ENCODE measurements at regions not wholly inside any gene's neighbourhood (a gene's known extent, or its start where the extent isn't known, plus 50 kb on each side); places are given as distances from the start of the nearest gene placed in this dataset.

DNA sequence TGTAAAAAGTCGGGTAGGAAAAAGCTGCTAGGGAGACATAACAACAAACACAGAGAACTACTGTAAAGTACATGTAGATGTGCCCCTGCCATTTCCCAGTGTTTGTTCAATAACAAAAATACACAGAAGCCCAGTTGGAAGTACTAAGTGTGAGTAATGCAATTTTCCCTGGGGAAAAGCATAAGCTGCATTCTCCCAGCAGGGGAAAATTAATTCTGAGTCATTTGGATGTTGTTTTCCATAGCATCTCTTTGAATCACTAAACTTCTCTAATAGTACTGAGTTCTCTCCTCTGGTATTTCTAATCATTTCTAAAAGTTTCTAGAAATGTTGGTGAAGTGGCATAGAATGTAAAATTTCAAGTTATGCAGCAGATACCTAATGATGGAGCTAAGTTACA lies 1114.9 kb downstream of the C4orf33 start:
- Histone ChIP-seq H3K79me2 (ENCODE audit: control insufficient read depth, insufficient read depth, low read length) (no peaks in the 10 kb centered on the region), H3K36me3 (ENCODE audit: control insufficient read depth, insufficient read depth, low read length) (no peaks in the 10 kb centered on the region), H3K9me3 (ENCODE audit: control insufficient read depth, insufficient read depth, low read depth, low read length) (no peaks in the 10 kb centered on the region), H3K4me1 (ENCODE audit: control insufficient read depth, extremely low read depth, insufficient read depth, low read length) (no peaks in the 10 kb centered on the region), H2AFZ (ENCODE audit: low read length) (no peak overlapping the region), H4K20me1 (ENCODE audit: control insufficient read depth, extremely low read depth, insufficient read depth, low read length) (no peaks in the 10 kb centered on the region), H3K27me3 (ENCODE audit: control insufficient read depth, insufficient read depth, low read length) (no peaks in the 10 kb centered on the region), H3K4me3 (replicated peaks in 1 of 4; ENCODE audit: control extremely low read depth in 1 of 4, insufficient read depth in 1 of 4, low read depth in 3 of 4, low read length in 4 of 4) (no peak overlapping the region), H3K27ac (ENCODE audit: insufficient read depth, low read length) (no peak overlapping the region), H3K9ac (ENCODE audit: insufficient read depth, low read length) (no peak overlapping the region), H3K4me2 (ENCODE audit: extremely low read depth, insufficient read depth, low read length) (no peak overlapping the region)
- TF ChIP-seq, protein P1, sequence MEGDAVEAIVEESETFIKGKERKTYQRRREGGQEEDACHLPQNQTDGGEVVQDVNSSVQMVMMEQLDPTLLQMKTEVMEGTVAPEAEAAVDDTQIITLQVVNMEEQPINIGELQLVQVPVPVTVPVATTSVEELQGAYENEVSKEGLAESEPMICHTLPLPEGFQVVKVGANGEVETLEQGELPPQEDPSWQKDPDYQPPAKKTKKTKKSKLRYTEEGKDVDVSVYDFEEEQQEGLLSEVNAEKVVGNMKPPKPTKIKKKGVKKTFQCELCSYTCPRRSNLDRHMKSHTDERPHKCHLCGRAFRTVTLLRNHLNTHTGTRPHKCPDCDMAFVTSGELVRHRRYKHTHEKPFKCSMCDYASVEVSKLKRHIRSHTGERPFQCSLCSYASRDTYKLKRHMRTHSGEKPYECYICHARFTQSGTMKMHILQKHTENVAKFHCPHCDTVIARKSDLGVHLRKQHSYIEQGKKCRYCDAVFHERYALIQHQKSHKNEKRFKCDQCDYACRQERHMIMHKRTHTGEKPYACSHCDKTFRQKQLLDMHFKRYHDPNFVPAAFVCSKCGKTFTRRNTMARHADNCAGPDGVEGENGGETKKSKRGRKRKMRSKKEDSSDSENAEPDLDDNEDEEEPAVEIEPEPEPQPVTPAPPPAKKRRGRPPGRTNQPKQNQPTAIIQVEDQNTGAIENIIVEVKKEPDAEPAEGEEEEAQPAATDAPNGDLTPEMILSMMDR (conservative IDR thresholded peaks at IDR 0.05 in 1 of 2, IDR thresholded peaks at IDR 0.05 in 1 of 2; ENCODE audit: low read depth in 1 of 2, low read length in 2 of 2), result no peak
- no peak for TF ChIP-seq EZH2 (IDR thresholded peaks at IDR 0.05; ENCODE audit: low read length, missing control alignments)
- DNase-seq (ENCODE audit: low read depth in 2 of 2), result peak; percentile 37 to 45

DNA sequence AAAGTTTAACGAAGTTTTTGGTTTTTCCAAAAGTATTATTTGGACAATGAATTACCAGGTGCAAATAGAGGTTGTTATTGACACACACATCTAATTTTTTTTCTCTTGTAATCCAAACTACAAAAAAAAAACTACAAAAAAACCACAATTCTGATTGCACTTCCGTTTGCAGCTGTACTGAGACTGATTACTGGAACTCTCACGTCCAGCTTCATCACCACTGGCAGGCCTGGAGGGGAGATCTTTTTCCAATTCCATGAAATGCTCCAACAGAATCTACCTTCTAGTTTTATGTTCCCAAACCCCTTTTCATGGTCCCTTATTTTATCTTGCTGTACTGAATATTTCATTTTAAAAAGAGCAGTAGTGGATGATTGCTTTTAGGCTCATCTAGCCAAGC lies 1118.3 kb downstream of the C4orf33 start:
- DNase-seq (ENCODE audit: low read depth in 2 of 2), result no peak
- Histone ChIP-seq H2AFZ (ENCODE audit: low read length) (no peak overlapping the region), H3K27ac (ENCODE audit: insufficient read depth, low read length) (no peak overlapping the region), H3K27me3 (ENCODE audit: control insufficient read depth, insufficient read depth, low read length) (no peaks in the 10 kb centered on the region), H3K4me3 (replicated peaks in 1 of 4; ENCODE audit: control extremely low read depth in 1 of 4, insufficient read depth in 1 of 4, low read depth in 3 of 4, low read length in 4 of 4) (no peak overlapping the region), H3K36me3 (ENCODE audit: control insufficient read depth, insufficient read depth, low read length) (no peaks in the 10 kb centered on the region), H3K4me1 (ENCODE audit: control insufficient read depth, extremely low read depth, insufficient read depth, low read length) (no peaks in the 10 kb centered on the region), H3K79me2 (ENCODE audit: control insufficient read depth, insufficient read depth, low read length) (no peaks in the 10 kb centered on the region), H4K20me1 (ENCODE audit: control insufficient read depth, extremely low read depth, insufficient read depth, low read length) (no peaks in the 10 kb centered on the region), H3K4me2 (ENCODE audit: extremely low read depth, insufficient read depth, low read length) (no peak overlapping the region), H3K9me3 (ENCODE audit: control insufficient read depth, insufficient read depth, low read depth, low read length) (no peaks in the 10 kb centered on the region), H3K9ac (ENCODE audit: insufficient read depth, low read length) (no peak overlapping the region)
- TF ChIP-seq EZH2 (IDR thresholded peaks at IDR 0.05; ENCODE audit: low read length, missing control alignments), result no peak
- TF ChIP-seq, protein P1 (conservative IDR thresholded peaks at IDR 0.05 in 1 of 2, IDR thresholded peaks at IDR 0.05 in 1 of 2; ENCODE audit: low read depth in 1 of 2, low read length in 2 of 2), result no peak

DNA sequence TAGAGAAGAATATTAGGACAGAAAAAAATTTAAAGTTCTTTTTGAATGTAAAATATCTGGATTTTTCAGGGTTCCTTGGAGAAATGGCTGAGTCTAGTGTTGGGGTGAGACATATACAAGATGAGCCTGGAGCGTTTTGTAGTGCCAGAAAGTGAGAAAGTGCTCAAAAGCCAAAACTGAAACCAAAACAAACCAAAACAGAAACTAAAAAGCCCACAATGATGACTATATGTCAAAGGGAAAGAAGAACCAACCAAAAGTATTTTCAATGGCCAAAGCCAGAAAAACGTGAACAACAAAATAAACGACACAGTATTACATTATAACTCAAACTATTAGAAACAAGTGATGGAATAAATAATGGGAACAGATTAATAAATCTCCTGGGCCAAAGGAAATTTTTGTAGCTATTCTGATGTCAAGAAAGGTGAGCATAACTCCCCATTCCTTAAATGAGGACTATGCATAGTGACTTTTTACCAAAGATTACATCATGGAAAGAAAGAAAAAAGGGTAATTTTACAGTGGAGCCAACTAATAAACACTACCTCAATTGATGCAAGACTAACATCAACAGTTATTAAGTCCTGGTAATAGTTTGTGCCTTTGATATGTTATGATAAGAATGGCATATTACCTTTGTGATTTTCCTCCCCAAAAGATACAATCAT lies 1137.6 kb downstream of the C4orf33 start:
- Histone ChIP-seq H3K27ac (ENCODE audit: insufficient read depth, low read length) (no peak overlapping the region), H3K27me3 (ENCODE audit: control insufficient read depth, insufficient read depth, low read length) (no peaks in the 10 kb centered on the region), H3K9ac (ENCODE audit: insufficient read depth, low read length) (no peak overlapping the region), H2AFZ (ENCODE audit: low read length) (peak overlapping the region; percentile 78), H4K20me1 (ENCODE audit: control insufficient read depth, extremely low read depth, insufficient read depth, low read length) (no peaks in the 10 kb centered on the region), H3K36me3 (ENCODE audit: control insufficient read depth, insufficient read depth, low read length) (no peaks in the 10 kb centered on the region), H3K9me3 (ENCODE audit: control insufficient read depth, insufficient read depth, low read depth, low read length) (no peaks in the 10 kb centered on the region), H3K4me1 (ENCODE audit: control insufficient read depth, extremely low read depth, insufficient read depth, low read length) (no peaks in the 10 kb centered on the region), H3K4me3 (replicated peaks in 1 of 4; ENCODE audit: control extremely low read depth in 1 of 4, insufficient read depth in 1 of 4, low read depth in 3 of 4, low read length in 4 of 4) (no peak overlapping the region), H3K79me2 (ENCODE audit: control insufficient read depth, insufficient read depth, low read length) (no peaks in the 10 kb centered on the region), H3K4me2 (ENCODE audit: extremely low read depth, insufficient read depth, low read length) (peak overlapping the region; percentile 32)
- peak in 1 of 2 donors; percentile 13 for DNase-seq (ENCODE audit: low read depth in 2 of 2)
- no peak for TF ChIP-seq EZH2 (IDR thresholded peaks at IDR 0.05; ENCODE audit: low read length, missing control alignments)
- TF ChIP-seq, protein P1 (conservative IDR thresholded peaks at IDR 0.05 in 1 of 2, IDR thresholded peaks at IDR 0.05 in 1 of 2; ENCODE audit: low read depth in 1 of 2, low read length in 2 of 2), result no peak

All from fibroblast of lung (primary cell).